Spleen (tissue), 7 donors: ENCODE measurements at regions not wholly inside any gene's neighbourhood (a gene's known extent, or its start where the extent isn't known, plus 50 kb on each side); places are given as distances from the start of the nearest gene placed in this dataset.

Experiments
- CTCF ChIP-seq, 11 experiments: fragments of 200-600 bp in 7 of 11; fragments of 450-650 bp in 4 of 11; sonication (generic) in 4 of 11; IDR thresholded peaks in 8 of 11; conservative IDR thresholded peaks in 3 of 11; 1 replicate in 7 of 11; 2 replicates in 4 of 11; pipeline versions ENCODE4 v1.4.0 to v1.8.0; 2016 to 2021; ENCODE audit warnings: antibody characterized with exemption in 11 of 11, inconsistent platforms in 4 of 11, mild to moderate bottlenecking in 1 of 11
- POLR2A ChIP-seq, 3 donors: fragments of 450-650 bp; IDR thresholded peaks; one replicate each; pipeline ENCODE4 v1.5.1; 2017; ENCODE audit warnings: antibody characterized with exemption in 3 of 3, mild to moderate bottlenecking in 1 of 3
- POLR2AphosphoS5 ChIP-seq, 3 donors: sonication (generic); formaldehyde crosslinking; IDR thresholded peaks; one replicate each; pipeline ENCODE4 v1.5.1; 2017; ENCODE audit warnings: antibody characterized with exemption in 3 of 3
- donor health status: DM: no; HTN: no; CAD: no; lungs with moderate emphysema.
- donor health status: DM: no; HTN: no; CAD: no.
- donor health status: DM: no; HTN: no; CAD: no.

- no peak for TF ChIP-seq POLR2A (IDR thresholded peaks at IDR 0.05)
- TF ChIP-seq CTCF (IDR thresholded peaks at IDR 0.05 in 8 of 11, conservative IDR thresholded peaks at IDR 0.05 in 3 of 11) = no peak
- TF ChIP-seq POLR2AphosphoS5 (IDR thresholded peaks at IDR 0.05) = no peak
Observed at GRCh38 chr18:25001803-25002202, 350.2 kb downstream of the ZNF521 start.
